ENCODE measurements at regions not wholly inside any gene's neighbourhood (a gene's known extent, or its start where the extent isn't known, plus 50 kb on each side); places are given as distances from the start of the nearest gene placed in this dataset.

GRCh38 chr14:42848652-42849051, 1242.0 kb downstream of the LRFN5 start:
- H3K36me3 ChIP-seq = no peaks in the 10 kb centered on the region
- TF ChIP-seq POLR2A (IDR thresholded peaks at IDR 0.05) (no peak), POLR2AphosphoS5 (IDR thresholded peaks at IDR 0.05; ENCODE audit: insufficient read depth in 1 of 2, low read depth in 1 of 2) (no peak)
- TF ChIP-seq, protein P1, sequence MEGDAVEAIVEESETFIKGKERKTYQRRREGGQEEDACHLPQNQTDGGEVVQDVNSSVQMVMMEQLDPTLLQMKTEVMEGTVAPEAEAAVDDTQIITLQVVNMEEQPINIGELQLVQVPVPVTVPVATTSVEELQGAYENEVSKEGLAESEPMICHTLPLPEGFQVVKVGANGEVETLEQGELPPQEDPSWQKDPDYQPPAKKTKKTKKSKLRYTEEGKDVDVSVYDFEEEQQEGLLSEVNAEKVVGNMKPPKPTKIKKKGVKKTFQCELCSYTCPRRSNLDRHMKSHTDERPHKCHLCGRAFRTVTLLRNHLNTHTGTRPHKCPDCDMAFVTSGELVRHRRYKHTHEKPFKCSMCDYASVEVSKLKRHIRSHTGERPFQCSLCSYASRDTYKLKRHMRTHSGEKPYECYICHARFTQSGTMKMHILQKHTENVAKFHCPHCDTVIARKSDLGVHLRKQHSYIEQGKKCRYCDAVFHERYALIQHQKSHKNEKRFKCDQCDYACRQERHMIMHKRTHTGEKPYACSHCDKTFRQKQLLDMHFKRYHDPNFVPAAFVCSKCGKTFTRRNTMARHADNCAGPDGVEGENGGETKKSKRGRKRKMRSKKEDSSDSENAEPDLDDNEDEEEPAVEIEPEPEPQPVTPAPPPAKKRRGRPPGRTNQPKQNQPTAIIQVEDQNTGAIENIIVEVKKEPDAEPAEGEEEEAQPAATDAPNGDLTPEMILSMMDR (IDR thresholded peaks at IDR 0.05) = no peak
- no peak for DNase-seq (ENCODE audit: extremely low spot score in 2 of 2)
- no peaks in the 10 kb centered on the region for H3K4me1 ChIP-seq
- no peak overlapping the region for H3K27ac ChIP-seq
- no peak overlapping the region for H3K4me3 ChIP-seq
- H3K9me3 ChIP-seq = no peaks in the 10 kb centered on the region
- no peaks in the 10 kb centered on the region for H3K27me3 ChIP-seq
- intact Hi-C loops (cut with DNase I) = no loop called here

DNA sequence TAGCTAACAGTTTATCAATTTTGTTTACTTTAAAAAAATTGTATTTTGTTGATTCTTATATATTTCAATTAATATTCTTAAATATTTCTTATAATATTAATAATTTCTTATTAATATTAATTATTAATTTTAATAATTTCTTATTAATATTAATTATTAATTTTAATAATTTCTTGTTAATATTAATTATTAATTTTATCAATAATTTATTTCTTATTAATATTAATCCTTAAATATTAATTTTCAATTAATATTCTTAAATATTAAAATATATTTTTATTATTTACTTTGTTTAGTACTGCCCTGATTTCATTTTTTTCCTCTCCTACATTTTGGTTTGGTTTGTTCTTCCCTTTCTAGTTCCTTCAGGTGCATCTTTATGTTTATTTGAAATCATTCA, 1208.1 kb downstream of the LRFN5 start:
- DNase-seq (ENCODE audit: extremely low spot score in 2 of 2) = no peak
- no peak for TF ChIP-seq POLR2A (IDR thresholded peaks at IDR 0.05)
- no peak for TF ChIP-seq POLR2AphosphoS5 (IDR thresholded peaks at IDR 0.05; ENCODE audit: insufficient read depth in 1 of 2, low read depth in 1 of 2)
- TF ChIP-seq, protein P1 (IDR thresholded peaks at IDR 0.05) = no peak
- H3K36me3 ChIP-seq = no peaks in the 10 kb centered on the region
- H3K27ac ChIP-seq = no peak overlapping the region
- H3K27me3 ChIP-seq = no peaks in the 10 kb centered on the region
- no peak overlapping the region for H3K4me3 ChIP-seq
- H3K9me3 ChIP-seq = no peaks in the 10 kb centered on the region
- intact Hi-C loops (cut with DNase I) = loop anchor here (10.0 kb wide), 1 partner anchor 1500 kb away; no protein-coding TSS in a partner anchor
- H3K4me1 ChIP-seq = no peaks in the 10 kb centered on the region

DNA sequence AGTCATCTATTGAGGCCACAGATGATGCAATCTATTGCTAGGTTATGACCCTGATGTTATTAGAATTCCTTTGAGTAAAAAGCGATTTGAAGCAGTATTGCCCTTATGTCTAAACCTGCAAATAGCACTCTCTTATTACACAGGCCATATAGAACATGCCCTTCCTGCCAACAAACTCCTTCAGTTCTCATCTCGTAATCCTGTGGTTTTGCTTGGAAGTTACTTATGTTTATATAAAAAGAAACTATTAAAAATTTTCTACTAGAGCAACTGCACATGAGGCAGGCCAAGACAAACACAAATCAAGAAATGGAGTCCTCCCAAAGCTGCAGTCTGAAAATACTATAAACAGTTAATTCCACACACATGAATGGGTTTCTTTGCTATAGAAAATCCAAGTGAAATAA, 1200.2 kb downstream of the LRFN5 start:
- Histone ChIP-seq H3K4me1 (peaks cover 17% of the 10 kb centered on the region), H3K27ac (no peak overlapping the region), H3K36me3 (no peaks in the 10 kb centered on the region), H3K4me3 (no peak overlapping the region), H3K9me3 (no peaks in the 10 kb centered on the region), H3K27me3 (no peaks in the 10 kb centered on the region)
- intact Hi-C loops (cut with DNase I) = no loop called here
- TF ChIP-seq, protein P1 (IDR thresholded peaks at IDR 0.05) = no peak
- TF ChIP-seq POLR2A (IDR thresholded peaks at IDR 0.05) = no peak
- TF ChIP-seq POLR2AphosphoS5 (IDR thresholded peaks at IDR 0.05; ENCODE audit: insufficient read depth in 1 of 2, low read depth in 1 of 2) = peak in 1 of 2 donors; percentile 36
- DNase-seq (ENCODE audit: extremely low spot score in 2 of 2) = no peak

- no peak for DNase-seq (ENCODE audit: extremely low spot score in 2 of 2)
- H3K36me3 ChIP-seq = no peaks in the 10 kb centered on the region
- peaks cover 17% of the 10 kb centered on the region for H3K4me1 ChIP-seq
- H3K27me3 ChIP-seq = no peaks in the 10 kb centered on the region
- no peak overlapping the region for H3K27ac ChIP-seq
- H3K4me3 ChIP-seq = no peak overlapping the region
- no peak for TF ChIP-seq POLR2AphosphoS5 (IDR thresholded peaks at IDR 0.05; ENCODE audit: insufficient read depth in 1 of 2, low read depth in 1 of 2)
- TF ChIP-seq, protein P1 (IDR thresholded peaks at IDR 0.05) = no peak
- TF ChIP-seq POLR2A (IDR thresholded peaks at IDR 0.05) = no peak
- no peaks in the 10 kb centered on the region for H3K9me3 ChIP-seq
- intact Hi-C loops (cut with DNase I) = no loop called here
Observed at GRCh38 chr14:42804141-42804540, 1197.5 kb downstream of the LRFN5 start.

DNA sequence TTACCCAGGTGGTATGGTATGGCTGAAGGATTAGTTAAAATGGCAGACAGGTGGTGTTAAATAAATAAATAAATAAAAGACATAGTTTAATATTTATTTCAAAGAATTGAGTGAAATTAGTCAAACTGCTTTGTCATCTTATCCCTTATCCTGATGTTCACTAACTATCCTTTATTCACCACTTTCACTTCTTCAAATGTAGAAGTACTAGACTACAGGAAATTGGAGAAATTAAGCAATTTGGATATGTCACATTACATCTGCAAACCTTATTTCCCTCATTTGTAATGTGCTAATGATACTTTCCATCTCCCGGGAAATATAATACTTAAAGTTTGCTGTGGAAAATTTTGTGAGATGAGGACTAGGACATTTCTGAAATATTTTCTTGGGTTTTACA, 1195.7 kb downstream of the LRFN5 start:
- H3K27me3 ChIP-seq = no peaks in the 10 kb centered on the region
- no peak overlapping the region for H3K4me3 ChIP-seq
- TF ChIP-seq POLR2AphosphoS5 (IDR thresholded peaks at IDR 0.05; ENCODE audit: insufficient read depth in 1 of 2, low read depth in 1 of 2) = no peak
- TF ChIP-seq, protein P1 (IDR thresholded peaks at IDR 0.05) = no peak
- no peak for TF ChIP-seq POLR2A (IDR thresholded peaks at IDR 0.05)
- H3K27ac ChIP-seq = no peak overlapping the region
- H3K36me3 ChIP-seq = no peaks in the 10 kb centered on the region
- H3K9me3 ChIP-seq = no peaks in the 10 kb centered on the region
- DNase-seq (ENCODE audit: extremely low spot score in 2 of 2) = no peak
- H3K4me1 ChIP-seq = peaks cover 8% of the 10 kb centered on the region
- intact Hi-C loops (cut with DNase I) = no loop called here
